Uterus (tissue), 2 donors: ENCODE measurements at regions not wholly inside any gene's neighbourhood (a gene's known extent, or its start where the extent isn't known, plus 50 kb on each side); places are given as distances from the start of the nearest gene placed in this dataset.

ENCODE experiments used
- CTCF ChIP-seq, 4 experiments: fragments of 200-600 bp in 2 of 4; fragments of 450-650 bp in 2 of 4; sonication (generic) in 2 of 4; IDR thresholded peaks; one replicate each; pipeline ENCODE4 v1.5.1; 2016 to 2019; ENCODE audit warnings: antibody characterized with exemption in 4 of 4, mild to moderate bottlenecking in 2 of 4, moderate library complexity in 1 of 4
- POLR2A ChIP-seq, 2 donors: fragments of 450-650 bp; IDR thresholded peaks; one replicate each; pipeline ENCODE4 v1.6.1; 2016; ENCODE audit warnings: antibody characterized with exemption in 2 of 2, mild to moderate bottlenecking in 1 of 2, moderate library complexity in 1 of 2

- TF ChIP-seq CTCF (IDR thresholded peaks at IDR 0.05) = no peak
- no peak for TF ChIP-seq POLR2A (IDR thresholded peaks at IDR 0.05)
Measured at GRCh38 chr1:68340951-68341350, 108.6 kb upstream of the WLS start.
